ENCODE measurements at regions not wholly inside any gene's neighbourhood (a gene's known extent, or its start where the extent isn't known, plus 50 kb on each side); places are given as distances from the start of the nearest gene placed in this dataset.
"Not testable (repeated sequence)": the region's sequence is repeated elsewhere in the genome, so short reads cannot be mapped to it uniquely, and the experiment has no call there.

DNA sequence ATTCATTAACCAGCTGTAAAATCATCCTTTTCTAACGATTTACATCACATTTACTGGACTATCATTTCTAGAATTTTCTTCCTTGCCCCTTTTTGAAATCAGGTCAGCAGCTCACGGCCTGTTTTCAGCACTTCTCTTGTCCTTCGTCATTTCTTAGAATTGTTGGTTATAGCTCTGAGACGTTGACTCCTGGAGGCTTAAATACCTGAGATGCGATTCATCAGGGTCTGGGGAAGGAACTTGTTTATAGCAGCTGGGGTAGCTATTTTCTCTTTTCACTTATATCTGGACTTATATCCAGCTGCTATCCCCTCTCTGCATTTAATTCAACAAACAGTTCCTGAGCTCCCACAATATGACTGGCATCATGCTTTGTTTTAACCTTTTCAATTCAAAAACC lies 338.7 kb upstream of the TNRC6C start:
- DNase-seq (ENCODE audit: low spot score) = no peak

DNA sequence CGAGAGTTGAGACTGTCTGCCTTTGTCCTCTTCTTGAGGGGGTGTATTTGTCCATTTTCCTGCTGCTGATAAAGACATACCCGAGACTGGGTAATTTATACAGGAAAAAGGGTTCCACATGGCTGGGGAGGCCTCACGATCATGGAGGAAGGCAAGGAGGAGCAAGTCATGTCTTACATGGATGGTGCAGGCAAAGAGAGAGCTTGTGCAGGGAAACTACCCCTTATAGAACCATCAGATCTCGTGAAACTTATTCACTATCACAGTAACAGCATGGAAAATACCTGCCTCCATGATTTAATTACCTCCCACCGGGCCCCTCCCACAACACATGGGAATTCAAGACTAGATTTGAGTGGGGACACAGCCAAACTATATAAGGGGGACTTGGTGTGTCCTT lies 338.2 kb upstream of the TNRC6C start:
- DNase-seq (ENCODE audit: low spot score) = no peak

GRCh38 chr17:77622084-77622483 lies 336.4 kb upstream of the TNRC6C start:
- DNase-seq (ENCODE audit: low spot score) = not testable (repeated sequence)

DNA sequence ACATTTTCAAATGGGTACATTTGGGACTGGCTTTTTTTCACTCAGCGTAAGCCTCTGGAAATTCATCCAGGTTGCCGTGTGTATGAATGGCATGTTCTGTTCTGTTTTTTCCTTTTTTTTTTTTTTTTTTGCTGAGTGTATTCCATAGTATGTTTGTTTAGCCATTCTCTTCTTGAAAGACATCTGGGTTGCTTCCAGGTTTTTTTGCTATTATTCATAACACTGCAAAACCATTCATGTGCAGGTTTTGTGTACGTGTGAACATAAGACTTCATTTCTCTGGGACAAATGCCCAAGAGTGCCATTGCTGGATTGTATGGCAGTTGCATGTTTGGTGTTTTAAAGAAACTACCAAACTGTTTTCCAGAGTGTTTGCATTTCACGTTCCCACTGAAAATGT lies 335.9 kb upstream of the TNRC6C start:
- DNase-seq (ENCODE audit: low spot score) = no peak

GRCh38 chr17:77623321-77623720 lies 335.2 kb upstream of the TNRC6C start:
- not testable (repeated sequence) for DNase-seq (ENCODE audit: low spot score)

GRCh38 chr17:77628035-77628434 lies 330.5 kb upstream of the TNRC6C start:
- no peak for DNase-seq (ENCODE audit: low spot score)

DNA sequence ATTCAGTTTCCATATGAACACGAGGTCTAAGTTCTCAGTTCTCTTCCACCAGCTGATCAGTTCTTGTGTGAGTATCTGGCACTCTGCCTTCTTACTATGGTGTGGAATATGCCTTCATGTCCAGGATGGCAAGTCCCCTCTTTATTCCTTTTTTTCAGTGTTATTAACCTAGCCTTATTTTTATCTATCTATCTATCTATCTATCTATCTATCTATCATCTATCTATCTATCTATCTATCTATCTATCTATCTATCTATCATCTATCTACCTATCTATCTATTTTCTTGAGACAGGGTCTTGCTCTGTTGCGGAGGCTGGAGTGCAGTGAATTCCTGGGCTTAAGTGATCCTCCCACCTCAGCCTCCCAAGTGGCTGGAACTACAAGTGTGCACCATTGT lies 329.2 kb upstream of the TNRC6C start:
- DNase-seq (ENCODE audit: low spot score) = not testable (repeated sequence)

DNA sequence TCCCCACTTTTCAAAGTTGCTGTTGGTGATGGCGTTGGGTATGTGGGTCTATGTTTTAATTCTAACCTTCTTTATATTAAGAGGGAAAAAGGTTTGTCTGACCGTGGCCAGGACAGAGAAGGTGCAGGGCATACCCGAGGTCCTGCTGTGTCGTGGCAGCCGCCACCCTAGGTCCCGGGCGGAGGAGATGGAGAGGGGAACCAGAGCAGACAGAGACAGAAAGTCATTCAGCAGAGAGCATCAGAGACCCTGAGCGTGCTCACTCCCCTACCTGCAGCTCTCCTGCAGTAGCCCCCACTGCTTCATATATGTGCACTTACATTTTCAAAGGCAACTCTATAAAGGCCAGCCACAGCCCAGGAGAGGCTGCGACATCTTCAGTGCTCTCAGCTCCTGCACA lies 327.2 kb upstream of the TNRC6C start:
- peak; percentile 39 for DNase-seq (ENCODE audit: low spot score)

DNA sequence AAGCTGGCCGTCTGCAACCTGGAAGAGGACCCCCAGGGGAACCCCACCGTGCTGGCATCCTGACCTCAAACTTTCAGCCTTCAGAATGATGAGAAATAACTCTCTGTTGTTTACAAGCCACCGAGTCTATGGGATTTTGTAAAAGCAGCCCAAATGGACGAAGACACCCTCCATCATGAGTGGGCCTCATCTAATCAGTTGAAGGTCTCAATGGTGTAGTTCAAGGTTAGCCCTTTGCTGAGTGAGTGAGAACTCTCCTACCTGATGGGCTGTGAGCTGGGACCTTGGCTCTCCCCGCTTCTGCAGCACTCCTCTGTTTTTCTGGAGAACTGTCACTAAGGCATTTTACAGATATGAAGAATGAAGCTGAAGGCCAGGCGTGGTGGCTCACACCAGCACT lies 325.9 kb upstream of the TNRC6C start:
- DNase-seq (ENCODE audit: low spot score) = peak; percentile 22

- DNase-seq (ENCODE audit: low spot score) = peak; percentile 84
Measured at GRCh38 chr17:77634710-77635109, 323.8 kb upstream of the TNRC6C start.

GRCh38 chr17:77635176-77635575 lies 323.3 kb upstream of the TNRC6C start:
- DNase-seq (ENCODE audit: low spot score) = peak; percentile 67

DNA sequence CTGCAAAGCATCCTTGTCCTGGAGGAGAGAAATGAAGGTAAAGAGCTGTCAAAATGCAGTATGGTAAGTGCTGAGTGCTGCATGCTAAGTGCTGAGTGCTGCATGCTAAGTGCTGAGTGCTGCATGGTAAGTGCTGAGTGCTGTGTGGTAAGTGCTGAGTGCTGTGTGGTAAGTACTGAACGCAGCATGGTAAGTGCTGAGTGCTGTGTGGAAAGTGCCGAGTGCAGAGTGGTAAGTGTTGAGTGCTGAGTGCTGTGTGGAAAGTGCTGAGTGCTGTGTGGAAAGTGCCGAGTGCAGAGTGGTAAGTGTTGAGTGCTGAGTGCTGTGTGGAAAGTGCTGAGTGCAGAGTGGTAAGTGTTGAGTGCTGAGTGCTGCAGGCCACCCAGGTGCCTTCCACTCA lies 322.7 kb upstream of the TNRC6C start:
- not testable (repeated sequence) for DNase-seq (ENCODE audit: low spot score)

DNA sequence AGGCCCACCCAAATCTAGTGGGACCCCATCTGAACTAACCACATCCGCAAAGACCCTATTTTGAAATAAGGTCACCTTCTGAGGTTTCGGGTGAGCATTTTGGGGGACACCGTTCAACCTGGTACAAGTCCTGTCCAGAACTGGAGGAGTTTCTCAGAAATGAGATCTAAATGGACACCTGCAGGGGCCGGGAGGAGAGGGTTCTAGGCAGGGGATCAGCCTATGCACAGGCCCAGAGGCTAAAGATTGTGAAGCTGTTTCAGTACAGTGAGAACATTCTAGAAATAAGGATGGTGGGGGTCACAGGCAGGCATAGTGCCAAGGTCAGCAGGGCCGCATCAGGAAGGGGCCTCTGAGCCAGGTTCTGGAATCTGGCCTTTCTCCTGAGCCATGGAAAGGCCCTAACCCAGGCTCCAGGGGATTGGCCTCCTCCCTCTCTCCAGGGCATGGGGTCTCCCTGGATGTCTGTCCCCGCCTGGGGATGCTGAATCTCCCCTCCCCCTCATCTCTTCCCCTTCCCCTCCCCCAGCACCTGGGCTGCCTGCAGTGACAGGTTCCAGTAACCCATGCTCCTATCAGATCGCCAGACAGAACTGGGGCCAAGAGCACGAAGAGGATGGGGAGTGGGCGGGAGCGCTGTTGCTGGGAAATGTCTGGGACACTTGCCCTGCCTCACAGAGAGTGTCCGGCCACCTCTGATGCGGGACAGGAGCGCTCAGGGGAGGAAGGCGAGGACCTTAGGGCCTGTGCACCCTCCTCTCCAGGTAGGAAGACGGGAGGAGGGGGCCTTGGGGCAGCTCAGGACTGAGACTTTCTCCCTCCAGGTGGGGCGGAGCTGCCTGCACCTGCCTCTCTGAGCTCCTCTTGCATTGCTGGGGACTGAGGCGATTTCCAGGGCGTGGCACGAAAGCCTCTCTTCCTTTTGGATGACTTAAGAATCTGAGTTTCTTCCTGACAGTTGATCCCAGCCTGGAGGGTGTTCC lies 321.4 kb upstream of the TNRC6C start:
- no peak for DNase-seq (ENCODE audit: low spot score)

GRCh38 chr17:77637818-77638575 lies 320.5 kb upstream of the TNRC6C start:
- DNase-seq (ENCODE audit: low spot score) = no peak

GRCh38 chr17:77640252-77640651 lies 318.3 kb upstream of the TNRC6C start:
- DNase-seq (ENCODE audit: low spot score) = peak; percentile 26

- DNase-seq (ENCODE audit: low spot score) = no peak
Measured at GRCh38 chr17:77640916-77641605, 317.4 kb upstream of the TNRC6C start.

- no peak for DNase-seq (ENCODE audit: low spot score)
Measured at GRCh38 chr17:77641718-77642117, 316.8 kb upstream of the TNRC6C start.

- no peak for DNase-seq (ENCODE audit: low spot score)
Measured at GRCh38 chr17:77644181-77645071, 314.1 kb upstream of the TNRC6C start.

DNA sequence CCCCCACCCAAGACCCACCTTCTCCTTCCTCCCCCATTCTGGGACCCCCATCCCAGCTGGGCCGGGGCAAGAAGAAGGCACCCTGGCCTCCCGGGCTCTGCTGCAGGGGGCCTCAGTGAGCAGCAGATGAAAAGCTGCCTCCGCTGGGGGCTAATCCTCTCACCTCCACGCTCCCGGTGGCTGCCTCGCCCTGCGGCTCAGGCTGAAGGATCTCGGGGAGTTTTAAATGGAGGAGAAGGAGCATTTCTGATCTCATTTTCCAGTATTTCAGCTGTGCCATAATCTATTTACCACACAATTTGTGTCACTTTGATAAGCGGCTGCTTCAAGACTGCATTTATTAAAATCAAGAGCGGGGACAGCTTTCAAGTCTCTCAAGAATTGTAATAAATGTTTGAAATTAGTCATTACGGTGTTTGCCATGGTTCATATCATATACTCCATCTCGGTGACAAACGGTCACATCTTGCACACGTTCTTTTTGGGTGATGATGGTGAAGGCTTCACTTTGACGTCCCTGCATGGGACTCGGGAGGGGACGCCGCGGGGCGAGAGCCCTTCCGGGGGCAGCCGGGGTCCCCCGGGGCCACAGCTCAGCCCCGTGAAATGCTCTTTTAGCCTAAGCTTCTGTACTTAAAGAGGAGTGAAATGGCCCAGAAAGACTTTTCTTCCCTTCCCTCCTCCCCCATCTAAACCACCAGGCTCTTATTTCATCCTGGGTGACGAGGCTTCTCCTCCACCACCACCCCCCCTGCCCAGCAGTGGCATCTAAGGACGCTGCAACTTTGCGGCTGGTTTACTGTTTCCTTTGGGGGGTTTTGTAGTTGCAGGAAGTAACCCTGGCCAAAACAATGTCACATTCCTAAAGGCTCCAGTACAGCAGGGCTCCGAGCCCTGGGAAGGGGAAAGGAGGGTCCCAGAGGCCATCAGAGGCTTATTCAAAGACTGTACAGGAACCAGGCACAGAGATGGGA lies 313.1 kb upstream of the TNRC6C start:
- peak; percentile 94 for DNase-seq (ENCODE audit: low spot score)

GRCh38 chr17:77646046-77646430 lies 312.5 kb upstream of the TNRC6C start:
- no peak for DNase-seq (ENCODE audit: low spot score)
